NT2/D1 (cell line): ENCODE measurements at regions not wholly inside any gene's neighbourhood (a gene's known extent, or its start where the extent isn't known, plus 50 kb on each side); places are given as distances from the start of the nearest gene placed in this dataset.

Experiments used
- DNase-seq: peaks from one replicate; pipeline ENCODE4 v3.0.0-alpha.2; 2011; ENCODE audit warnings: low read depth, low spot score
- H3K27me3 ChIP-seq: 2 replicates; pipeline ENCODE4 v1.6.0; 2011; ENCODE audit warnings: mild to moderate bottlenecking; ENCODE audit not compliant: insufficient read length, insufficient read depth
- H3K36me3 ChIP-seq: 2 replicates; pipeline ENCODE4 v1.6.1; 2011; ENCODE audit warnings: mild to moderate bottlenecking, low read length, mixed read lengths; ENCODE audit not compliant: insufficient read depth, insufficient read length
- H3K4me1 ChIP-seq: 2 replicates; pipeline ENCODE4 v1.5.1; 2011; ENCODE audit not compliant: insufficient read depth, insufficient read length
- H3K4me3 ChIP-seq: 2 replicates; pipeline ENCODE4 v1.5.1; 2011; ENCODE audit warnings: low read depth; ENCODE audit not compliant: insufficient read length
- H3K9ac ChIP-seq: 2 replicates; pipeline ENCODE4 v1.6.0; 2011; ENCODE audit warnings: low read depth; ENCODE audit not compliant: insufficient read length
- H3K9me3 ChIP-seq: 2 replicates; pipeline ENCODE4 v1.5.1; 2011; ENCODE audit warnings: mild to moderate bottlenecking, low read length; ENCODE audit not compliant: insufficient read depth
- SUZ12 ChIP-seq: IDR thresholded peaks from 2 replicates; pipeline ENCODE4 v1.6.1; 2011; ENCODE audit not compliant: insufficient read length, insufficient read depth; ENCODE audit errors: extremely low read depth
- YY1 ChIP-seq: IDR thresholded peaks from 2 replicates; pipeline ENCODE4 v1.6.1; 2011; ENCODE audit not compliant: insufficient read length, insufficient read depth
- ZNF274 ChIP-seq: IDR thresholded peaks from 2 replicates; pipeline ENCODE4 v1.6.1; 2011; ENCODE audit warnings: mild to moderate bottlenecking, low read depth, low read length

GRCh38 chrX:106510713-106511403, 100.9 kb upstream of the RADX start:
- Histone ChIP-seq H3K27me3 (no peaks in the 10 kb centered on the region), H3K4me1 (no peaks in the 10 kb centered on the region), H3K4me3 (no peak overlapping the region), H3K36me3 (no peaks in the 10 kb centered on the region), H3K9ac (no peak overlapping the region), H3K9me3 (peaks cover 5% of the 10 kb centered on the region; the same call in 1 of the 2 replicates)
- TF ChIP-seq SUZ12 (no peak), ZNF274 (no peak), YY1 (no peak)
- no peak for DNase-seq
